H9 (cell line): ENCODE measurements at regions not wholly inside any gene's neighbourhood (a gene's known extent, or its start where the extent isn't known, plus 50 kb on each side); places are given as distances from the start of the nearest gene placed in this dataset.

Experiments used
- DNase-seq: peaks from one replicate; pipeline ENCODE4 v3.0.0-alpha.2; 2017
- H2AFZ ChIP-seq: one replicate; pipeline ENCODE4 v1.6.1; 2013; ENCODE audit warnings: mild to moderate bottlenecking, low read length, control low read depth, moderate library complexity
- H2AK5ac ChIP-seq: 2 replicates; pipeline ENCODE4 v1.6.1; 2013; ENCODE audit warnings: low read length, control low read depth, mixed read lengths; ENCODE audit not compliant: insufficient read length
- H2BK120ac ChIP-seq: one replicate; pipeline ENCODE4 v1.6.1; 2013; ENCODE audit warnings: low read depth, mild to moderate bottlenecking, low read length, control low read depth, inconsistent platforms; ENCODE audit not compliant: poor library complexity, severe bottlenecking
- H2BK12ac ChIP-seq: 2 replicates; pipeline ENCODE4 v1.6.1; 2013; ENCODE audit warnings: low read length, control low read depth, mixed read lengths, low read depth; ENCODE audit not compliant: insufficient read length
- H2BK15ac ChIP-seq: 2 replicates; pipeline ENCODE4 v1.6.1; 2013; ENCODE audit warnings: low read depth, low read length, control low read depth
- H2BK20ac ChIP-seq: one replicate; pipeline ENCODE4 v1.6.1; 2013; ENCODE audit warnings: low read depth, mild to moderate bottlenecking, low read length, control low read depth, inconsistent platforms; ENCODE audit not compliant: poor library complexity, severe bottlenecking
- H2BK5ac ChIP-seq: 2 replicates; pipeline ENCODE4 v1.6.1; 2013; ENCODE audit warnings: low read length, control low read depth, mixed read lengths; ENCODE audit not compliant: insufficient read length
- H3K14ac ChIP-seq: 2 replicates; pipeline ENCODE4 v1.6.1; 2013; ENCODE audit warnings: low read length, control low read depth; ENCODE audit not compliant: insufficient read depth
- H3K18ac ChIP-seq: 2 replicates; pipeline ENCODE4 v1.6.1; 2013; ENCODE audit warnings: low read depth, mild to moderate bottlenecking, mixed read lengths, low read length, control low read depth; ENCODE audit not compliant: insufficient read length
- H3K23ac ChIP-seq: 2 replicates; pipeline ENCODE4 v1.6.1; 2013; ENCODE audit warnings: low read length, control low read depth, mixed read lengths, low read depth; ENCODE audit not compliant: insufficient read length
- H3K23me2 ChIP-seq: 2 replicates; pipeline ENCODE4 v1.6.1; 2013; ENCODE audit warnings: low read depth, mild to moderate bottlenecking, mixed read lengths, low read length, control low read depth; ENCODE audit not compliant: insufficient read length, poor library complexity, severe bottlenecking
- H3K27ac ChIP-seq: 2 replicates; pipeline ENCODE4 v1.5.1; 2013; ENCODE audit warnings: low read length, control low read depth, mixed read lengths, low read depth; ENCODE audit not compliant: insufficient read length
- H3K27me3 ChIP-seq: 2 replicates; pipeline ENCODE4 v1.6.1; 2013; ENCODE audit warnings: low read length, control low read depth, inconsistent platforms; ENCODE audit not compliant: insufficient read depth
- H3K4ac ChIP-seq: 2 replicates; pipeline ENCODE4 v1.6.1; 2013; ENCODE audit warnings: low read depth, mild to moderate bottlenecking, control low read depth, inconsistent platforms, low read length, moderate library complexity
- H3K4me1 ChIP-seq: 2 replicates; pipeline ENCODE4 v1.6.1; 2013; ENCODE audit warnings: low read length, control low read depth, inconsistent platforms; ENCODE audit not compliant: insufficient read depth
- H3K4me2 ChIP-seq: 2 replicates; pipeline ENCODE4 v1.6.1; 2013; ENCODE audit warnings: low read length, control low read depth, mixed read lengths; ENCODE audit not compliant: insufficient read length, insufficient read depth
- H3K56ac ChIP-seq: 2 replicates; pipeline ENCODE4 v1.6.1; 2013; ENCODE audit warnings: low read depth, mild to moderate bottlenecking, mixed read lengths, low read length, control low read depth; ENCODE audit not compliant: insufficient read length
- H3K79me1 ChIP-seq: 2 replicates; pipeline ENCODE4 v1.6.1; 2013; ENCODE audit warnings: low read depth, mild to moderate bottlenecking, moderate library complexity, low read length, control low read depth, inconsistent platforms; ENCODE audit not compliant: insufficient read depth, poor library complexity, severe bottlenecking
- H3K79me2 ChIP-seq: 2 replicates; pipeline ENCODE4 v1.6.1; 2013; ENCODE audit warnings: low read length, control low read depth, inconsistent platforms; ENCODE audit not compliant: insufficient read depth
- H3K9ac ChIP-seq: 2 replicates; pipeline ENCODE4 v1.6.1; 2013; ENCODE audit warnings: low read length, control low read depth, mixed read lengths; ENCODE audit not compliant: insufficient read length; ENCODE audit errors: extremely low read depth
- H3K9me3 ChIP-seq: one replicate; pipeline ENCODE4 v1.6.1; 2013; ENCODE audit warnings: low read depth, low read length, inconsistent platforms; ENCODE audit not compliant: control insufficient read depth
- H3T11ph ChIP-seq: one replicate; pipeline ENCODE4 v1.6.1; 2013; ENCODE audit warnings: mild to moderate bottlenecking, low read length, control low read depth, inconsistent platforms
- H4K20me1 ChIP-seq: one replicate; pipeline ENCODE4 v1.6.1; 2013; ENCODE audit not compliant: control insufficient read depth, insufficient read length, insufficient read depth
- H4K5ac ChIP-seq: 2 replicates; pipeline ENCODE4 v1.6.1; 2013; ENCODE audit warnings: low read depth, mild to moderate bottlenecking, mixed read lengths, low read length, control low read depth; ENCODE audit not compliant: insufficient read length
- H4K8ac ChIP-seq: replicated peaks from 2 replicates; pipeline ENCODE4 v1.6.1; 2013; ENCODE audit warnings: low read length, control low read depth, mixed read lengths, low read depth; ENCODE audit not compliant: insufficient read length
- H4K91ac ChIP-seq: 2 replicates; pipeline ENCODE4 v1.6.1; 2013; ENCODE audit warnings: low read depth, mild to moderate bottlenecking, moderate library complexity, mixed read lengths, low read length, control low read depth; ENCODE audit not compliant: insufficient read length
- H3K27ac Mint-ChIP-seq, 3 experiments: 2 replicates in 2 of 3; 3 replicates in 1 of 3; pipeline ENCODE4 v1.8.0; 2020 to 2021; ENCODE audit warnings: mixed read lengths in 3 of 3, mild to moderate bottlenecking in 1 of 3, moderate library complexity in 1 of 3
- H3K27me3 Mint-ChIP-seq: 2 replicates; pipeline ENCODE4 v1.8.0; 2021; ENCODE audit warnings: low read depth, mild to moderate bottlenecking, moderate library complexity, mixed read lengths
- H3K36me3 Mint-ChIP-seq, 3 experiments: 2 replicates in 2 of 3; 3 replicates in 1 of 3; pipeline ENCODE4 v1.8.0; 2020 to 2021; ENCODE audit warnings: low read depth in 3 of 3, mixed read lengths in 3 of 3; ENCODE audit not compliant: insufficient read depth in 1 of 3
- H3K4me1 Mint-ChIP-seq, 2 experiments: 2 replicates each; pipeline ENCODE4 v1.8.0; 2020; ENCODE audit warnings: mixed read lengths in 2 of 2
- H3K4me3 Mint-ChIP-seq, 2 experiments: 2 replicates in 1 of 2; 3 replicates in 1 of 2; pipeline ENCODE4 v1.8.0; 2020 to 2021; ENCODE audit warnings: mild to moderate bottlenecking in 2 of 2, mixed read lengths in 2 of 2, moderate library complexity in 1 of 2
- H3K9me3 Mint-ChIP-seq, 2 experiments: 2 replicates in 1 of 2; 3 replicates in 1 of 2; pipeline ENCODE4 v1.8.0; 2020; ENCODE audit warnings: mild to moderate bottlenecking in 2 of 2, mixed read lengths in 2 of 2, moderate library complexity in 1 of 2
- CTCF ChIP-seq: fragments of 200-600 bp; sonication (generic); conservative IDR thresholded peaks from 3 replicates; pipeline ENCODE4 v1.8.0; 2021; ENCODE audit warnings: antibody characterized with exemption, mild to moderate bottlenecking
- WGBS: extraction: QIAGEN DNeasy Blood & Tissue Kit; methylation state at CpG from one replicate; pipeline ENCODE4 v1.1.7; 2013; ENCODE audit warnings: missing lambda C conversion rate, low lambda C conversion rate, mixed read lengths; ENCODE audit not compliant: insufficient read length; ENCODE audit errors: extremely low coverage; 5-methylcytosine and 5-hydroxymethylcytosine counted together

- Histone ChIP-seq H3K79me1 (no peaks in the 10 kb centered on the region), H3K27ac (no peak overlapping the region), H3K27me3 (no peaks in the 10 kb centered on the region), H4K20me1 (no peaks in the 10 kb centered on the region), H3K23ac (no peak overlapping the region), H3K9me3 (no peaks in the 10 kb centered on the region), H2AK5ac (no peak overlapping the region), H4K91ac (no peak overlapping the region), H3K4me2 (no peak overlapping the region), H4K5ac (no peak overlapping the region), H3K23me2 (no peaks in the 10 kb centered on the region), H3K14ac (no peak overlapping the region), H2BK20ac (no peak overlapping the region), H3K79me2 (no peaks in the 10 kb centered on the region), H2BK15ac (no peak overlapping the region), H2BK120ac (no peak overlapping the region), H3K18ac (no peak overlapping the region), H2BK5ac (no peak overlapping the region), H4K8ac (no peak overlapping the region), H2BK12ac (no peak overlapping the region), H2AFZ (no peak overlapping the region), H3T11ph (no peak overlapping the region), H3K4ac (no peak overlapping the region), H3K56ac (no peak overlapping the region), H3K4me1 (no peaks in the 10 kb centered on the region), H3K9ac (no peak overlapping the region)
- Mint-ChIP-seq H3K4me1 (no peaks in the 10 kb centered on the region), H3K27ac (no peak overlapping the region), H3K4me3 (no peak overlapping the region), H3K9me3 (peaks cover 3 to 45% of the 10 kb centered on the region in 2 experiments; a peak in 2 of 5 replicates), H3K27me3 (peaks cover 4% of the 10 kb centered on the region), H3K36me3 (no peaks in the 10 kb centered on the region)
- DNase-seq, result no peak
- WGBS, result no CpG with 5 or more reads among the region's 4 CpGs
- TF ChIP-seq CTCF, result no peak
Measured at GRCh38 chr9:32716955-32717543, 66.3 kb upstream of the TMEM215 start.
